ENCODE measurements at regions not wholly inside any gene's neighbourhood (a gene's known extent, or its start where the extent isn't known, plus 50 kb on each side); places are given as distances from the start of the nearest gene placed in this dataset.

GRCh38 chr9:103126494-103126893 lies 131.4 kb downstream of the CYLC2 start:
- TF ChIP-seq, protein P1, sequence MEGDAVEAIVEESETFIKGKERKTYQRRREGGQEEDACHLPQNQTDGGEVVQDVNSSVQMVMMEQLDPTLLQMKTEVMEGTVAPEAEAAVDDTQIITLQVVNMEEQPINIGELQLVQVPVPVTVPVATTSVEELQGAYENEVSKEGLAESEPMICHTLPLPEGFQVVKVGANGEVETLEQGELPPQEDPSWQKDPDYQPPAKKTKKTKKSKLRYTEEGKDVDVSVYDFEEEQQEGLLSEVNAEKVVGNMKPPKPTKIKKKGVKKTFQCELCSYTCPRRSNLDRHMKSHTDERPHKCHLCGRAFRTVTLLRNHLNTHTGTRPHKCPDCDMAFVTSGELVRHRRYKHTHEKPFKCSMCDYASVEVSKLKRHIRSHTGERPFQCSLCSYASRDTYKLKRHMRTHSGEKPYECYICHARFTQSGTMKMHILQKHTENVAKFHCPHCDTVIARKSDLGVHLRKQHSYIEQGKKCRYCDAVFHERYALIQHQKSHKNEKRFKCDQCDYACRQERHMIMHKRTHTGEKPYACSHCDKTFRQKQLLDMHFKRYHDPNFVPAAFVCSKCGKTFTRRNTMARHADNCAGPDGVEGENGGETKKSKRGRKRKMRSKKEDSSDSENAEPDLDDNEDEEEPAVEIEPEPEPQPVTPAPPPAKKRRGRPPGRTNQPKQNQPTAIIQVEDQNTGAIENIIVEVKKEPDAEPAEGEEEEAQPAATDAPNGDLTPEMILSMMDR (IDR thresholded peaks at IDR 0.05) = no peak
- Mint-ChIP-seq H3K4me3 (no peak overlapping the region), H3K27me3 (ENCODE audit: insufficient read depth) (no peaks in the 10 kb centered on the region), H3K36me3 (ENCODE audit: low read depth) (peaks cover 5% of the 10 kb centered on the region; the same call in 1 of the 2 replicates), H3K27ac (no peak overlapping the region), H3K4me1 (ENCODE audit: low read depth) (no peaks in the 10 kb centered on the region), H3K9me3 (peaks cover 46% of the 10 kb centered on the region)
- DNase-seq = no peak

DNA sequence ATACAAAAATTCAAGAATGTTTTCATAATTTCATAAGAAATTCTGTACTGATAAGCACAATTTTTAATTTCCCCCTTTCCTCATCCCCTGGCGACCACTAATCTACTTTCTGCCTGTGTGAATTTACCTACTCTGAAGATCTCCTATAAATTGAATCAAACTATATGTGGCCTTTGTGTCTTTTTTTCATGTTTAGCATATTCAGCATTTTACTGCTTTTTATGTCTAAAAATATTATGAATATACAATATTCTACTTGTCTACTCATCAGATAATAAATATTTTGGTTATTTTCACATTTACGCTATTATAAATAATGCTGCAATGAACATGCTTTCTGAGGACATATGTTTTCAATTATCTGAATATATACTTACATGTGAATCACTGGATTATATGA lies 144.8 kb downstream of the CYLC2 start:
- Mint-ChIP-seq H3K4me3 (no peak overlapping the region), H3K27me3 (ENCODE audit: insufficient read depth) (peaks cover 2% of the 10 kb centered on the region; the same call in 1 of the 2 replicates), H3K36me3 (ENCODE audit: low read depth) (no peaks in the 10 kb centered on the region), H3K9me3 (peaks cover 4% of the 10 kb centered on the region; the same call in 1 of the 2 replicates), H3K4me1 (ENCODE audit: low read depth) (no peaks in the 10 kb centered on the region), H3K27ac (no peak overlapping the region)
- no peak for DNase-seq
- TF ChIP-seq, protein P1 (IDR thresholded peaks at IDR 0.05) = no peak

- no peak overlapping the region for H3K27ac Mint-ChIP-seq
- H3K4me3 Mint-ChIP-seq = no peak overlapping the region
- peaks cover 60% of the 10 kb centered on the region for H3K9me3 Mint-ChIP-seq
These were observed 157.3 kb downstream of the CYLC2 start for GRCh38 chr9:103152473-103152872.

DNA sequence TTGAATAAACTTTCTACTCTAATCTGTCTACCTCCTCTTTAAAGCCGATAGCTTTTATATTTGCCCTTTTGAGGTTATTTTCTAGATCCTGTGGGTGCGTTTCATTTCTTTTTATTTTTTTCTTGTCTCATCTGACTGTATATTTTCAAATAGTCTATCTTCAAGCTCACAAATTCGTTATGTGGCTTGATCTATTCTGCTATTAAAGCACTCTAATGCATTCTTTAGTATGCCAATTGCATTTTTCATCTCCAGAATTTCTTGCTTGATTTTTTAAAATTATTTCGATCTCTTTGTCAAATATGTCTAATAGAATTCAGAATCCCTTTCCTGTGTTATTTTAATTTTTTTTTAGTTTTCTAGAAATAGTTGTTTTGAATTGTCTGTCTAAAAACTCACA lies 172.4 kb downstream of the CYLC2 start:
- DNase-seq = no peak
- TF ChIP-seq, protein P1 (IDR thresholded peaks at IDR 0.05) = no peak
- H3K36me3 Mint-ChIP-seq (ENCODE audit: low read depth) = no peaks in the 10 kb centered on the region; the same call in 1 of the 2 replicates
- H3K27me3 Mint-ChIP-seq (ENCODE audit: insufficient read depth) = no peaks in the 10 kb centered on the region
- H3K4me1 Mint-ChIP-seq (ENCODE audit: low read depth) = no peaks in the 10 kb centered on the region
- peaks cover 47% of the 10 kb centered on the region for H3K9me3 Mint-ChIP-seq
- no peak overlapping the region for H3K27ac Mint-ChIP-seq
- no peak overlapping the region for H3K4me3 Mint-ChIP-seq

More at GRCh38 chr9:103152473-103152872, 157.3 kb downstream of the CYLC2 start:
- H3K36me3 Mint-ChIP-seq (ENCODE audit: low read depth) = no peaks in the 10 kb centered on the region
- no peak for DNase-seq
- H3K27me3 Mint-ChIP-seq (ENCODE audit: insufficient read depth) = no peaks in the 10 kb centered on the region
- TF ChIP-seq, protein P1 (IDR thresholded peaks at IDR 0.05) = no peak
- no peaks in the 10 kb centered on the region for H3K4me1 Mint-ChIP-seq (ENCODE audit: low read depth)

GRCh38 chr9:103168254-103168653 lies 173.1 kb downstream of the CYLC2 start:
- TF ChIP-seq, protein P1 (IDR thresholded peaks at IDR 0.05) = no peak
- H3K4me3 Mint-ChIP-seq = no peak overlapping the region
- no peaks in the 10 kb centered on the region for H3K27me3 Mint-ChIP-seq (ENCODE audit: insufficient read depth)
- H3K4me1 Mint-ChIP-seq (ENCODE audit: low read depth) = no peaks in the 10 kb centered on the region
- no peaks in the 10 kb centered on the region; the same call in 1 of the 2 replicates for H3K36me3 Mint-ChIP-seq (ENCODE audit: low read depth)
- H3K9me3 Mint-ChIP-seq = peaks cover 47% of the 10 kb centered on the region
- DNase-seq = no peak
- H3K27ac Mint-ChIP-seq = no peak overlapping the region

GRCh38 chr9:103169798-103170197 lies 174.7 kb downstream of the CYLC2 start:
- H3K9me3 Mint-ChIP-seq = peaks cover 47% of the 10 kb centered on the region
- H3K27ac Mint-ChIP-seq = no peak overlapping the region
- DNase-seq = no peak
- H3K36me3 Mint-ChIP-seq (ENCODE audit: low read depth) = no peaks in the 10 kb centered on the region; the same call in 1 of the 2 replicates
- H3K4me3 Mint-ChIP-seq = no peak overlapping the region
- TF ChIP-seq, protein P1 (IDR thresholded peaks at IDR 0.05) = no peak
- H3K27me3 Mint-ChIP-seq (ENCODE audit: insufficient read depth) = no peaks in the 10 kb centered on the region
- H3K4me1 Mint-ChIP-seq (ENCODE audit: low read depth) = no peaks in the 10 kb centered on the region
